LoVo (cell line): ENCODE measurements at regions not wholly inside any gene's neighbourhood (a gene's known extent, or its start where the extent isn't known, plus 50 kb on each side); places are given as distances from the start of the nearest gene placed in this dataset.
"Not testable (repeated sequence)": the region's sequence is repeated elsewhere in the genome, so short reads cannot be mapped to it uniquely, and the experiment has no call there.

Source experiments
- DNase-seq: peaks from one replicate; pipeline ENCODE4 v3.0.0-alpha.2; 2016; ENCODE audit warnings: low spot score

DNA sequence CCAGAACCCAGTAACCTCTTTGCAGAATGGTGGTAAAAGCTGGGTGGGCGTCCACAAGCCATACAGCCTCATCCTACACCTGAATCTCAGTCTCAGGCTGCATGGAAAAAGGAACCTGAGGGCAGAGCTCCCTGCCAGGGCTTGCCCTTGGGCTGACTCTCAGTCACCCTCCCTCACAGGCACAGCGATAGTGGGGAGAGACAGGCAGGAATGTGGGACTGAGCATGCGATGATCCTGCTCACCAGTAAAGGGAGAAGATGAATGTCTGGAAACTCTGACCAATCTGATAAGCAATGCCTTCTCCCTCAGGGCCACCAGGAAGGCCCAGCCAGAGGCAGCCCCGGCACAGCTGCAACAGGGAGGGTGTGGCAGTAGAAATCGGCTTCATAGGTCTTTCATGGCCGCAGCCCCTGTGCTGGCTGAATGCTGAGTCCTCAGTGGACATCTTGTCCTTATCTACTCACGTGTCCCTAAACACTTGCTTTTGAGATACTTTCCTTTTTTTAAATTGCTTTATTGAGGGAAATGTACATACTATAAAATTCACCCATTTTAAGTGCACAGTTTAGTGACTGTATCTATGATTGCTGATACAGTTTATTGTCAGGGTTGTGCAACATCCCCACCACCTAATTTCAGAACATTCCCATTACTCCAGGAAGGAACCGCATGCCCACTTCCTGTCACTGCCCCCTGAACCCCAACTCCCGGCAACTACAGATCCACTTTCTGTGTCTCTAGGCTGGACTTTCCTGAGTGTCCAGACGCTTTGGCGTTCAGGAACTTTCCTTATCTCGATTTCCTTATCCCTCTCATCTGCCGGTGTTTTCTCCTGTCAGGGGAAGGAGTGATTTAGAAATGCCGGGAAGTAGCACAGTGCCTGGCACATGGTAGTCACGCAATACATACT is 258.1 kb downstream of the PCNX1 start:
- peak; percentile 53 for DNase-seq

DNA sequence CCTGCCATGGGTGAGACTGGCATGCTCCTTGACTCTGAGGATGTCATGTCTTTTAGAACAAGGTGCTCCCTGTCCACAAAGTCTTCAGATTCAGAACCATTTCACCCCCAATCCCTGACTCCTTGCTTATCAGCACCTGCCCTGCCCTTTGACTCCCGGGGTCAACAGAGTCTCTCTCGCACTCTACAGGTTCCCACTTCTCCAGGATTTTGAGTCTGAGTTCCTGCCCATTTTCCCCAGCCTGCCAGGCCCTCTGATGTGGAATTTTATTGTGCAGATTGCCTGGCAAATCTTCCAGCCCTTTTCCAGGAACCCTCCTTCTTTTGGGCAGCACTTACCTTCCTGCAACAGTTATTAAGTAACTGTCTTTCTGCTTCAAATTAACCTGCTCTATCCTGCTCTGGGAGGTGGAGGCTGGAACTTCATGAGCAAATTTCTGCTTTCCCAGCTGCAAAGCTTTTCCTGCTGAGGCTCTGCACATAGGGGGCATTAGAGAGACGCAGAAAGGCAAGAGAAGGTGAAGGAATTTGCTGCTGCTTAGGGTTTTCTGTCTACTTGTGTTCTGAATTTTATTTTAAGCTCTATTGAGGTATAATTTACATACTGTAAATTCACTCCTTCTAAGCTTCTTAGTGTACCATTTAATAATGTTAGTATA is 259.1 kb downstream of the PCNX1 start:
- DNase-seq: peak; percentile 29

GRCh38 chr14:71167325-71167950 is 260.2 kb downstream of the PCNX1 start:
- DNase-seq: not testable (repeated sequence)

- DNase-seq: not testable (repeated sequence)
Observed at GRCh38 chr14:71168161-71168560, 260.9 kb downstream of the PCNX1 start.

DNA sequence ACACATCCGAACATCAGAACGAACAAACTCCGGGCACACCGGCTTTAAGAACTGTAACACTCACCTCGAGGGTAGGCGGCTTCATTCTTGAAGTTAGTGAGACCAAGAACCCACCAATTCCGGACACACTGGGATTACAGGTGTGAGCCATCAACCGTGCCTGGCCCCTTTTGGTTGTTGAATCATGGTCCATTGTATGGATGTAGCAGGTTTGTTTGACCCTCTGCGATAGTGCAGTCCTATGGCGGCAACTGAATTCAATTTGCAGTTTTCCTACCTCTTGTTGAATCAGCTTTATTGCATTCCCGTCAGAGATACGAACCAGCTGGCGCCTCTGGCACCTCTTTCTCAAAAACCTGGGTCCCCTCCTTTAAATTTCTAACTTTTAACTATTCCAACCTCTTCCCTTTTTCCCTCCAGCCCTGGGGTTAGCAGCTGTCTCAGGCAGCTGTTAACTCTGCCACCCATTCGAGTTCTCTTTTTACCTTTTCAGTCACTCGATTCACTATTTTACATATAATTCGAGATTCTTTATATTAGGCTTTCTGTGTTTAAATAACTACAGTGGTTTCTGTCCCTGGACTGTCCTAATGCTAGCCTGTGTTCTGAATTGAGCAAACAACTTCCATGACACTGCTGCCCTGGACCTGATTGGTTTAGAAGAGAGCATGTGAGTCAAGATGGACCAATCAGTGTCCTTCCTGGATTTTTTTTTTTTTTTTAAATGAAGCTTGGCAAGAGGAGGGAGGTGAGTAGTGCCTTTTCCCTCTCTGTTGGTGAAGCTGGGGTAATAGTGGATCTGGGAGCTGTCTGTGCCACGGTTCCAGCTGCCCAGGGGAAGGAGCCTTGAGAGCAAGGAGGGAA is 261.5 kb downstream of the PCNX1 start:
- DNase-seq: no peak

DNA sequence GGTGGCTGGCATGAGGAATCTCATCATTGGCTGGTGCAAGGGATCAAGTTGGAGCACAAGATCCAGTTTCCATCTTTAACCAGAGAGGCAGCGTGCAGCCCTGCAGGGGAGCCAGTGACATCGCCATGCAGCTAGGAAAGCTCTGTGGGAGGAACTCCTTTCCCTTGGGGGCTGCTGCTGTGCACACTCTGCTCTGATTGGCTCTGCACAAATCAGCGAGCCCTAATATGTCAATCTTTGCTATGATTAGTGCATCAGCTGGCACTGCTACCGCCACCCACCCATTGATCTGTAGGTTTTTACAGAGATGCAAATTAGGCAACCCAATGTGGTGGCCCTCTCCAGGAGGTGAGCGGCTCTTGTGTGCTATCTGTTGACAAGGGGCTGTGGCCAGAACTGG is 262.6 kb downstream of the PCNX1 start:
- DNase-seq: no peak

DNA sequence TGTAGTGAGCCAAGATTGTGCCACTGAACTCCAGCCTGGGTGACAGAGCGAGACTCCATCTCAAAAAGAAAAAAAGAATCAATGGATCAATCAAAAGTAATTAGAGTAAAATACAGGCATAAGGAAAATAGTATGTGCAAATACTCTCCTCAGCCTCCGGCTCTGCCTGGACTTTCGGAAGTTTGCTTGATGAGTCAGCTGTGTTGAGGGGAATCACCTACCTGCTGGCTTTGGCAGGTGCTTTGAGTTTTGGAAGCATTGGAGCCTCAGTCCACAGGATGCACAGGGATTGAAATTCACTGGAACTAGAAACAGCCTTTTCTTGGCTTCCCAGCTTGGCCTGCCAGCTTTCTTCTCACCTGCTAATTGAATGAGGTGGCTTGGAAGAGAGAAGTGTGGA is 268.2 kb downstream of the PCNX1 start:
- DNase-seq: no peak

DNA sequence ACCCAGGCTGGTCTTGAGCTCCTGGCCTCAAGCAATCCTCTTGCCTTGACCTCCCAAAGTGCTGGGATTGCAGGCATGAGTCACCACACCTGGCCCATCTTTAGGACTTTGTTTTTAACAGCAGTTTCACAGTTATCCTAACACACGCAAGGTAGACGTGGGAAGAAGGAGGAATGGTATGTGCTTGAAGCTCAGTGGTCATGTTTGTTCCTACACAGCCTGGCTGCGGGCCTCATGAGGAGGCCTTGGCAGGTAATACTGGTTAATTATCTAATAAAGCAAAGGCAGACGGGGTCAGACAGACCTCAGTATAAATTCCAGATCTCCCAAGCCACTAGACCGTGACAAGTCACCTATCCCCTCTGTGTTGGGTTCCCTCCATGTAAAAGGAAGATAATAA is 271.8 kb downstream of the PCNX1 start:
- no peak for DNase-seq

GRCh38 chr14:71180397-71180796 is 273.1 kb downstream of the PCNX1 start:
- DNase-seq: no peak

GRCh38 chr14:71181215-71182003 is 274.1 kb downstream of the PCNX1 start:
- DNase-seq: no peak

GRCh38 chr14:71183876-71184689 is 276.8 kb downstream of the PCNX1 start:
- no peak for DNase-seq

GRCh38 chr14:71185637-71186036 is 278.4 kb downstream of the PCNX1 start:
- DNase-seq: no peak

- DNase-seq: no peak
Observed at GRCh38 chr14:71187633-71188356, 280.5 kb downstream of the PCNX1 start.

- no peak for DNase-seq
Observed at GRCh38 chr14:71190770-71191374, 283.6 kb downstream of the PCNX1 start.

- DNase-seq: no peak
Observed at GRCh38 chr14:71193663-71194062, 286.4 kb downstream of the PCNX1 start.

- DNase-seq: no peak
Observed at GRCh38 chr14:71194251-71194650, 287.0 kb downstream of the PCNX1 start.

DNA sequence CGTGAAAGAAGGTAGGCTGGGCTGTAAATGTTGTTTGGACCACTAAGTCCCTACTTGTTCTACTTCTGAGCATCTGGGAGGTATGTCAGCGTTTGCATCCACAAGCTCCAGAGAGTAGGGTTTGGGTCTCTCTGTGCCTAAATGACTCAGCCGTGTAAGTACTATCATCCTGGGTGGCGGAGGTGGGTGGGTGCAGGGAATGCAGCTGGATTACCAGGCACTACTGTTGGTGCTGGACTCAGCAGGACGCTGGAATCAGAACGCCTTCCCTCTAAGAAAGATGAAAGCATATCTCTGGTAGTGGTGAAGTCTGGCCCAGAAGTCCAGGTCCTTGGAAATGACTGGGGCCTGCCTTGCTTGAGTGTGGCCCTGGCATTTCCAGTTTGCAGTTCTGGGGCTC is 289.7 kb downstream of the PCNX1 start:
- DNase-seq: no peak

GRCh38 chr14:71198687-71199086 is 291.4 kb downstream of the PCNX1 start:
- no peak for DNase-seq

DNA sequence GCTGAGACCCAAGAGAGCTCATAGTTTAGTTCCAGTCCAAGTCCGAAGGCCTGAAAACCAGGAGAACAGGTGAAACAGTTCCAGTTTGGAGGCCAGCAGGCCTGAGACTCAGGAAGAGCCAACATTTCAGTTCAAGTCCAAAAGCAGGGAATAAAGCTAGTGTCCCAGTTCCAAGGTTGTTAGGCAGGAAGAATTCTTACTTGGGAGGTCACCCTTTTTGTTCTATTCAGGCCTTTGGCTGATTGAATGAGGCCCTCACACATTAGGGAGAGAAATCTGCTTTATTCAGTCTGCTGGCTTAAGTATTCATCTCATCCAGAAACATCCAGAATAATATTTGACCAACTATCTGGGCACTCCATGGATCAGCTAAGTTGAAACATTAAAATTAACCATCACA is 294.6 kb downstream of the PCNX1 start:
- no peak for DNase-seq
